Neutrophil (primary cell): ENCODE measurements at regions not wholly inside any gene's neighbourhood (a gene's known extent, or its start where the extent isn't known, plus 50 kb on each side); places are given as distances from the start of the nearest gene placed in this dataset.

Experiments used
- H3K27ac ChIP-seq: fragments of 200-600 bp; sonication (generic); 2 replicates; pipeline ENCODE4 v1.5.1; 2016; ENCODE audit warnings: mild to moderate bottlenecking, moderate library complexity
- H3K27me3 ChIP-seq: fragments of 200-600 bp; sonication (generic); 2 replicates; pipeline ENCODE4 v1.6.0; 2016; ENCODE audit warnings: mild to moderate bottlenecking
- H3K36me3 ChIP-seq: fragments of 200-600 bp; sonication (generic); 2 replicates; pipeline ENCODE4 v1.5.1; 2017
- H3K4me1 ChIP-seq, 2 experiments: fragments of 200-600 bp in 1 of 2; sonication (generic) in 1 of 2; 1 replicate in 1 of 2; 2 replicates in 1 of 2; pipeline versions ENCODE4 v1.5.1 to v1.6.1; 2013 to 2016; ENCODE audit warnings: low read depth in 1 of 2, low read length in 1 of 2, mild to moderate bottlenecking in 1 of 2, moderate library complexity in 1 of 2; ENCODE audit not compliant: control insufficient read depth in 1 of 2, insufficient read depth in 1 of 2
- H3K4me3 ChIP-seq, 2 experiments: fragments of 200-600 bp in 1 of 2; sonication (generic) in 1 of 2; 1 replicate in 1 of 2; 2 replicates in 1 of 2; pipeline ENCODE4 v1.5.1; 2013 to 2016; ENCODE audit warnings: low read depth in 1 of 2, low read length in 1 of 2, mild to moderate bottlenecking in 1 of 2, moderate library complexity in 1 of 2
- H3K9me3 ChIP-seq: fragments of 200-600 bp; sonication (generic); 2 replicates; pipeline ENCODE4 v1.5.1; 2016
- TF ChIP-seq, protein P1 (sequence below): fragments of 200-600 bp; sonication (generic); IDR thresholded peaks from 2 replicates; pipeline ENCODE4 v1.5.1; 2016; ENCODE audit warnings: antibody characterized with exemption

DNA sequence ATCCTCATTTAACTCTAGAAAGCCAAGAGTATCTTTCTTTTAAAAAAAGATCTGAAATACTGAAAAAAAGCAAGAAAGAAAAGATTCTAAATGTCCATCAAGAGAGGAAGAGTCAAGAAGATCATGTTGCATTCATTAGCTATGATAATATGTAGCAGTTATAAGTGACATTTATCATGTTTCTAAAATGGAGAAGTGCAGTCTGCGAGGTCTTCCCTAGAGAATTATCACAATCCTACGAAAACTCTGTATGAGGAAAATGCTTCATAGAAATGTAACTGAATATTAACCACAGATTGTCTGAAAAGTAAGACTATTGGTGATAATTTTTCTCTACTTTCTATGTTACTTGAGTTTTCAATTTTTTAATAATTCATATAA, 77.4 kb upstream of the USP47 start:
- Histone ChIP-seq H3K4me1 (no peaks in the 10 kb centered on the region), H3K9me3 (no peaks in the 10 kb centered on the region), H3K4me3 (no peak overlapping the region), H3K36me3 (no peaks in the 10 kb centered on the region), H3K27ac (no peak overlapping the region), H3K27me3 (peaks cover 67% of the 10 kb centered on the region)
- TF ChIP-seq, protein P1, sequence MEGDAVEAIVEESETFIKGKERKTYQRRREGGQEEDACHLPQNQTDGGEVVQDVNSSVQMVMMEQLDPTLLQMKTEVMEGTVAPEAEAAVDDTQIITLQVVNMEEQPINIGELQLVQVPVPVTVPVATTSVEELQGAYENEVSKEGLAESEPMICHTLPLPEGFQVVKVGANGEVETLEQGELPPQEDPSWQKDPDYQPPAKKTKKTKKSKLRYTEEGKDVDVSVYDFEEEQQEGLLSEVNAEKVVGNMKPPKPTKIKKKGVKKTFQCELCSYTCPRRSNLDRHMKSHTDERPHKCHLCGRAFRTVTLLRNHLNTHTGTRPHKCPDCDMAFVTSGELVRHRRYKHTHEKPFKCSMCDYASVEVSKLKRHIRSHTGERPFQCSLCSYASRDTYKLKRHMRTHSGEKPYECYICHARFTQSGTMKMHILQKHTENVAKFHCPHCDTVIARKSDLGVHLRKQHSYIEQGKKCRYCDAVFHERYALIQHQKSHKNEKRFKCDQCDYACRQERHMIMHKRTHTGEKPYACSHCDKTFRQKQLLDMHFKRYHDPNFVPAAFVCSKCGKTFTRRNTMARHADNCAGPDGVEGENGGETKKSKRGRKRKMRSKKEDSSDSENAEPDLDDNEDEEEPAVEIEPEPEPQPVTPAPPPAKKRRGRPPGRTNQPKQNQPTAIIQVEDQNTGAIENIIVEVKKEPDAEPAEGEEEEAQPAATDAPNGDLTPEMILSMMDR, result no peak

DNA sequence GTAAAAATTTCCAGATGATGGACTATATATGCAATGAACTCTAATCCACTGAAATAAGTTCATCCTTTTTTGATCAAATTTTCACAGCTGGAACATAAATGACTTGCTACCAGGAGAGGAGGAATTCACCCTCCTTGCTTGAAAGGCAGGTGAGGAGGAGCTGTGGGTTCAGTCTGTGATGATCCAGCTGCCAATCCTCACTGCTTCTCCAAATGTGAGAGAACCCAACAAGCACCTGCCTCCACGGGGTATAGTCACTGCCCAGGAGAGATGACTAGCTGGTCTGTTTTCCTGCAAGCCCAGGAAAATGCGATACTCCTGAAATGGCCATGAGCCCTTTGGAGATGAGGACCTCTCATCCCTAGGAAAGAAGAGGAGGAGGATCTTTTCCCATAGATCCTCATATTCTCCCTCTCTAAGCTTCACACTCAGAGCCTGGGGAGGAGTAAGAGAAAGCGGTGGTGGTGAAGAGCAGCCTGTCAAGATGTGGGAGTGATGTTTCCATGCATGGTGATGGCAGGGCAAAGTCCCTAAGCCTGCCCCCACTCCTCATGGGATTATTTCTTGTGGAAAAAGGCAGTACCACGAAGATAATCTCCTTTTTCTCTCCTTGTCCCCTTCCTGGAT, 77.9 kb upstream of the USP47 start:
- Histone ChIP-seq H3K36me3 (no peaks in the 10 kb centered on the region), H3K4me1 (no peaks in the 10 kb centered on the region), H3K27me3 (peaks cover 63% of the 10 kb centered on the region)

DNA sequence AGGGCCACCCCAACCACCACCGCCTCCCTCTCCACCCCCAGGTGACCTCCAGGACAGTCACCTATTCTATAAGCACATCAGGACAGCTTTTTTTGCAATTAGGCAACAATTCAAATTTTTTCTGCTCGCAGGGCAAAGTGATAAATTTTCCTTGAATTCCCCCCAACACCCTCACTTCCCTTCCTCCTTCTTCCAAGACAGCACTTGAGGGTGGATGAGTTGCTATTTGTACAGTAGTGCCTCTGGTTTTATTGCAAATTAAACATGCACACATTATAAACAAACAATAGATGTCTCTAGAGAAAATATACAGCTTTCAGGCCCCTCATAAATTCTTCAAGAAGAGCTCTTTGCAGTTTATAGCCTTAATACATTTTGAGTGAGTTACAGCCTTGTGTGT, 80.9 kb upstream of the USP47 start:
- Histone ChIP-seq H3K4me1 (no peaks in the 10 kb centered on the region), H3K9me3 (no peaks in the 10 kb centered on the region), H3K36me3 (no peaks in the 10 kb centered on the region), H3K4me3 (no peak overlapping the region), H3K27ac (no peak overlapping the region), H3K27me3 (peaks cover 42% of the 10 kb centered on the region)
- TF ChIP-seq, protein P1, result no peak

More for the DNA sequence above, 77.9 kb upstream of the USP47 start:
- Histone ChIP-seq H3K27ac (no peak overlapping the region), H3K9me3 (no peaks in the 10 kb centered on the region), H3K4me3 (no peak overlapping the region)
- TF ChIP-seq, protein P1, result no peak

DNA sequence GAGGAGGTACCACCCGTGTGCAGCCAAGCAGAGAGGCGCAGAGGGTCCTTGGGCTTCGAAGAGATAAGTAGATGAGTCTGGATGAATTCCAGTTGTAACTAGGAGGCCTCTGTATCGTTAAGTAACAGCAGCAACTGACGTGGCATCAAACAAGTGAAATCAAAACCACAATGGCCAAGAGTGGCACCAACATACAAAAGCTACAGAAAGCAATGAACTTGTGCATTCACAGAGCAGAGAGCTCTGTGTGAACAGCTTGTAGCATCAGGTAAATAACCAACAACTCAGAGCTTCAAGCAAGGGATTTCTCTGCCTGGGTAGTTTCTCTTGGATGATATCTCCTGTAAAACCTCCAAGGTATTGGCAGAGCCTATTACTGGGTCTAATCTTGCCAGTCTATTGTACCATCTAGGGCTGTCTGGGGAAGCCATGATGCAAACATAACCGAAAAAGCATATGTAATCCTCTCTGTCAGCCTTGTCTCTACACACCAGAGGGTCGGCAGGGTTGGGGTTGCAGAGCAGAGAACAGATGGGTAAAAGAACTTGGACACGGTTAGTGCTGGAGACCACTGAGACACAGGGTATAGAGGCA, 83.1 kb upstream of the USP47 start:
- no peak overlapping the region for H3K4me3 ChIP-seq
- no peak overlapping the region for H3K27ac ChIP-seq
- H3K4me1 ChIP-seq, result no peaks in the 10 kb centered on the region
- H3K9me3 ChIP-seq, result no peaks in the 10 kb centered on the region
- TF ChIP-seq, protein P1, result no peak
- H3K27me3 ChIP-seq, result peaks cover 22% of the 10 kb centered on the region
- no peaks in the 10 kb centered on the region for H3K36me3 ChIP-seq

DNA sequence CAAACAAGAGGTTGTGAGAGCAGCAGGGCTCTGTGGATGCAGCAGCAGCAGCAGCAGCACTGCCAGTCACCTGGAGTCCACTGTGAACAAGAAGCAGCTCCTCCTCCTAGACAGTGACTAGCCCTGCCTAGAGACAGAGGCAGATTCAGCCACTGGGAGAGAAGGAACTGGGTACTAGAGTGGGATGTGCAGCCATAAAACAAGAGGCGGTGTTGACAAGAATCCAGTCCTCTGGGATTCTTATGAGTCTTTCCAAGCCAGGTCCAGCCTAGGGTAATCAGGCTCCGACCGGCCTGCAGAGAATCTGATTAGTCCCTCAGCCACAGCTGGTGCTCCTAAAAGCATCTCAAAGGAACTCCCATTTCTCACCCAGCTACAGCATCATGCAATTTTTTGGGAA, 83.9 kb upstream of the USP47 start:
- TF ChIP-seq, protein P1, result no peak
- Histone ChIP-seq H3K4me3 (no peak overlapping the region), H3K9me3 (no peaks in the 10 kb centered on the region), H3K27me3 (peaks cover 14% of the 10 kb centered on the region), H3K27ac (no peak overlapping the region), H3K4me1 (no peaks in the 10 kb centered on the region), H3K36me3 (no peaks in the 10 kb centered on the region)
